Cardiac fibroblast (primary cell): ENCODE measurements at regions not wholly inside any gene's neighbourhood (a gene's known extent, or its start where the extent isn't known, plus 50 kb on each side); places are given as distances from the start of the nearest gene placed in this dataset.

Experiments used
- DNase-seq, 2 donors: peaks; one replicate each; pipeline versions ENCODE4 v3.0.0 to v3.0.0-alpha.2; 2010; ENCODE audit warnings: low read depth in 2 of 2
- H3K4me3 ChIP-seq, 2 donors: replicated peaks in 1 of 2; 1 replicate in 1 of 2; 2 replicates in 1 of 2; pipeline ENCODE4 v1.5.1; 2011; ENCODE audit warnings: low read depth in 2 of 2, low read length in 2 of 2, mild to moderate bottlenecking in 2 of 2, moderate library complexity in 1 of 2
- TF ChIP-seq, protein P1 (sequence below): IDR thresholded peaks from one replicate; pipeline ENCODE4 v1.5.1; 2011; ENCODE audit warnings: low read depth, mild to moderate bottlenecking, low read length, inconsistent platforms

DNA sequence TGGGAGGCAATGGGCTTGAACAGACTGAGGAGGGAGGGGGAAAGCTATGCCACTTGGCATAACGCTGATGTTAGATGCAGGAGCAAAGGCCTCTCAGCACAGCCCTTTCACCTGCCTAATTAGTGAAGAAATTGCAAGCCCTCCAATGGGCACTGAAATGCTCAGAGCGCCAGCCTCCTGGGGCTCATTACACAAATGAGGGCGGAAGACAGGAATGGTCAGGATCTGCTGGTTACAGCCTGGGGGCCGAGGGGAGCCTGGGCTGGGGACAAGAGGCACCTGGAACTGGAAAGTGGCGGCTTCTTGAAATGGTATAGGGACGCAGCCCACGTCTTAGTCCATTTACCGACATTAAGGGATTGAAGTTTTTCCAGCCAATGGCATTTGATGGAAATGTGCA lies 50.2 kb upstream of the PLET1 start:
- H3K4me3 ChIP-seq, result no peak overlapping the region
- no peak for DNase-seq
- TF ChIP-seq, protein P1, sequence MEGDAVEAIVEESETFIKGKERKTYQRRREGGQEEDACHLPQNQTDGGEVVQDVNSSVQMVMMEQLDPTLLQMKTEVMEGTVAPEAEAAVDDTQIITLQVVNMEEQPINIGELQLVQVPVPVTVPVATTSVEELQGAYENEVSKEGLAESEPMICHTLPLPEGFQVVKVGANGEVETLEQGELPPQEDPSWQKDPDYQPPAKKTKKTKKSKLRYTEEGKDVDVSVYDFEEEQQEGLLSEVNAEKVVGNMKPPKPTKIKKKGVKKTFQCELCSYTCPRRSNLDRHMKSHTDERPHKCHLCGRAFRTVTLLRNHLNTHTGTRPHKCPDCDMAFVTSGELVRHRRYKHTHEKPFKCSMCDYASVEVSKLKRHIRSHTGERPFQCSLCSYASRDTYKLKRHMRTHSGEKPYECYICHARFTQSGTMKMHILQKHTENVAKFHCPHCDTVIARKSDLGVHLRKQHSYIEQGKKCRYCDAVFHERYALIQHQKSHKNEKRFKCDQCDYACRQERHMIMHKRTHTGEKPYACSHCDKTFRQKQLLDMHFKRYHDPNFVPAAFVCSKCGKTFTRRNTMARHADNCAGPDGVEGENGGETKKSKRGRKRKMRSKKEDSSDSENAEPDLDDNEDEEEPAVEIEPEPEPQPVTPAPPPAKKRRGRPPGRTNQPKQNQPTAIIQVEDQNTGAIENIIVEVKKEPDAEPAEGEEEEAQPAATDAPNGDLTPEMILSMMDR, result no peak

DNA sequence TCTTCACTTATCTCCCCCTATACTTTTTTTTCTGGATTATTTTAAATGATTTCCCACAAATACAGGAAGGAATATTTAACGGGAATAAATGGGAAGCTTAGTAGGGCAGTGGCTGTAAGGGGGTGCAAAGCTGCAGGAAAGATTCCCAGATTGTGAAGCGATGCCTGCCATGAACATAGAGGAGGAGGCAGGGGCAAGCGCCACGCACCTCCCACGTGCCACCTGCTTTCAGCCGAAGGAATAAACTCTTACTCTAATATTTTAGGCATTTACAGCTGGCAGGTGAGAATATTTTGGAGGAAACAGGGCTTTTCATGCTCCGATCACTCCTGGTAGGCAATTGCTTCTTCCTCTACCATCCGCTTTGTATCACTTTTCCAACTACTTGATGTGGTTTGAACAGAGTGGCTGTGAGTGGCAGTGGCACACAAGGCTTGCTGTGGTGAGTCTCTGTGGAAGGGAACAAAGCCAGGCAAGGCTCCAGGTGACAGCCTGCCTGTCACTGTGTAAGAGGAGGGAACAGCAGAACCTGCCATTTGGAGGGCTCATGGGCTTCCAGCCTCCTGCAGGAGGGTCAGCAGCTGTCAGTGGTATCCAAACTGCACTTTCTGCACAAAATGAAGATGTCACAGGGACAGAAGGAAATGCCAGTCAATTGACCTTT lies 54.5 kb upstream of the PLET1 start:
- TF ChIP-seq, protein P1, result no peak
- DNase-seq, result no peak
- H3K4me3 ChIP-seq, result no peak overlapping the region

DNA sequence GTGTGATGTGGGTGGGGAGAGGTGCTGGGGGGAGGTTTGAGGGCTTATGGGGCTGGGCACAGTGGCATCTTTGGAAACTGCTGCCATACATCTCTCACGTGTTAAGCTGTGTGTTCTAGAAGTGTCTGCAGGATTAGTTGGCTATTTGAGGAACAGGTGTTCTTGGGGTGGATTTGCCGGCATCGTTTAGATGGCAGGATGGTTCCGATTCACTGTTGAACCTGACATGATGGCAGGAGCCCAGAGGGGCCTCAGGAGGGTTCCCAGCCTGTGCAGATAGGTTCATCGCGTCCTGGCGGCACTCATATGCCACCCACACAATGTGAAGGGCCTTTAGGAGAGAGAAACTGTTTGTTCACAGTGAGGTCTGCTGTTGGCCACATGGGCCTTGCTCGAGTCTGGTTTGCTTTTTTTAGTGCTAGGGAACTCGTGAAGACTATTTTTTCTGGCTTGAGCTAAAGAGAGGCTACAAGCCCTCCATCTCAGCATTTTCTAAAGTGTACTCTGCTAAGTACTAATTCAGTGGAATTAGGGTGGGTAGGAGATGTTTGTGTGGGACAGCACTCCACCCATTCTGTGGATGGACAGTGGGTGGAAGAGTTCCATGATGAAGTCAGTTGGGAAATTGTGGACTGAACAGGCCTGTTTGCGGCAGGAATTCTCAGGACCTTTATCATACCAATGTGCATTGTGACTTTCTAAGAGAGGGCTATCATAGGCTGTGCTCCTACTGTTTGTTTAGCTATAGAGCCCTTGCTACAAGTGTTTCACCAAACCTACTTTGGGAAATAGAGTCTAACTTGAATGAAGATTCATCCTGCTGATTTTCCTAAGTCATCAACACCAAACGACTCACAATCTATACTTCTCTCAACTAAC lies 55.4 kb upstream of the PLET1 start:
- TF ChIP-seq, protein P1, result no peak
- no peak for DNase-seq
- H3K4me3 ChIP-seq, result no peak overlapping the region

DNA sequence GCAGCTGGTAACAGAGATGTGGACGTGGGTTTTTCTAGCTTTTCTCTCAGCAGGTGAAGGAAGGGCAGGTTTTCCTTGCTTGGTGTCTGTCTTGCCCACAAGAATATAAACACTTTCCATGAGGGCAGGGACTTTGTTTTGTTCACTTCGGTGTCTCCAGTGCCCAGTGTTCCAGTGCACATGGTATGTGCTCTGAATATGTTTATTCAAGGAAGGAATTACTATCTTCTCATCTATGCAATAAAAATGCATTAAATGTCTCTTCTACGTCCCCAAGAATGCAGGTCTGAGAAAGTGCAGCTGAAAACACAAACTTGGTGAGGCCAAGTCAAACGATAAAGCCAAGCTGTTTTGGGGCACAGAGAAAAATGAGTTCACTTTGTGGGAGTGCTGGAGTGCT lies 56.3 kb upstream of the PLET1 start:
- TF ChIP-seq, protein P1, result no peak
- no peak for DNase-seq
- no peak overlapping the region for H3K4me3 ChIP-seq

DNA sequence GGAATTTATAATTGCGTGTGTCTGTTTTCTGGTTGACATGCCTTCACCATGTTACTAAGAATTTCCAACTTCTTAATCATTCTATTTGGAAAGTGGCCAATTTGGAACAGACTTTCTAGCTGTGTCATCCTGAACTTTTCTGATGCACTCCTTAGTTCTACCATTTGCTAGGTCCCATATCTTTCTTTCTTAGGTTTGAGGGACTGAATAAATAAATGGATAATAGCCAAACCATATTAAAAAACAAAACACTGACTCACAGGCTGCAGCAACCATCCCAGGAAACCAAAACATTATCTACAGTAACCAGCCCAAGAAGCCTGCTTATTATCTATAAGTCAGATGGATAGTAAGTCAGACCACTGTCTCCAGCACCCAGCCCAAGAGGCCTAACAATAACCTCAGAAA lies 57.5 kb upstream of the PLET1 start:
- DNase-seq, result peak; percentile 93 to 98
- no peak overlapping the region for H3K4me3 ChIP-seq
- TF ChIP-seq, protein P1, result no peak

DNA sequence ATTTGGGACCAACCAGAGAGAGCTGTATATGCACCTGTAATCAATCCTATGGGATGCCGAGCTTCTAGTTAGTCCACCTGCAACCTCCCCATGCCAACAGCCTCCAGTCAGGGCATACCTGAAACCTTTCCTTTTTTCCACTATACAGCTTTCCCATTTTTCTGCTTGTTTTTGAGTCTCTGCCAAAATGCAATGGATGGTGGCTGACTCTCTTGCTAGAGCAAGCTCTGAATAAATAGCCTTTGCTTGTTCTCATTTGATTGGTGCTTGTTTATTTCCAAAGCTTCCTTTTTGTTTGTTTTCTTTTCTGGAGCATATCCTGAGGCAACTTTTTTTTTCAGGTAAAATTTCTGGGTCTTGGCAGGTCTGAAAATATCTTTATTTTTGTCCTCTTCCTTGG lies 58.0 kb upstream of the PLET1 start:
- peak in 1 of 2 donors; percentile 17 for DNase-seq
- H3K4me3 ChIP-seq, result no peak overlapping the region
- TF ChIP-seq, protein P1, result no peak
